GM12892 (cell line): ENCODE measurements at regions not wholly inside any gene's neighbourhood (a gene's known extent, or its start where the extent isn't known, plus 50 kb on each side); places are given as distances from the start of the nearest gene placed in this dataset.

Experiments
- POLR2A ChIP-seq: IDR thresholded peaks from 2 replicates; pipeline ENCODE4 v1.6.1; 2011; ENCODE audit warnings: low read depth, low read length, control low read depth
- POLR2AphosphoS5 ChIP-seq: IDR thresholded peaks from 2 replicates; pipeline ENCODE4 v1.6.1; 2011; ENCODE audit warnings: low read depth, low read length, control low read depth
- TAF1 ChIP-seq: IDR thresholded peaks from 2 replicates; pipeline ENCODE4 v1.6.1; 2011; ENCODE audit warnings: low read depth, mild to moderate bottlenecking, control low read depth, low read length, borderline replicate concordance

DNA sequence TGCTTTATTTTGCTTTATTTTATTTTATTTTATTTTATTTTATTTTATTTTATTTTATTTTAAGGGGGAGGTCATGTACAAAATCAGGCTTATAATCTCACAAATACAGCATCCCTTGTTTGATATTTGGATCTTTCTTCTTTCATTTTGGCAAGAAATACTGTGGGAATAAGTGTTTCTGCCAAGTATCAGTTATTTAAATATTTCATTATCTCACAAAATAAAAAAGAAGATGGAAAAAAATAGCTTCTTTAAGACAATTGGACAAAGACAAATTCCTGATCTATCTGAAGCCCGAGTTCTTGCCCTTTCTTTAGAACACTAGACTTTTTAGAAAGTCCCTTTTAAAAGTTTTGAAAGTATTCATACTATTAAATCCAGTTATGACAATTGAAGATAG lies 560.5 kb upstream of the ZEB2 start:
- no peak for TF ChIP-seq POLR2AphosphoS5
- TF ChIP-seq TAF1 = no peak
- TF ChIP-seq POLR2A = no peak
